ENCODE measurements at regions not wholly inside any gene's neighbourhood (a gene's known extent, or its start where the extent isn't known, plus 50 kb on each side); places are given as distances from the start of the nearest gene placed in this dataset.

GRCh38 chr1:244970744-244971551 lies 106.6 kb upstream of the HNRNPU start:
- Histone ChIP-seq H3K27me3 (ENCODE audit: insufficient read depth, low read depth) (no peaks in the 10 kb centered on the region), H3K4me1 (ENCODE audit: low read depth, poor library complexity, severe bottlenecking) (peaks cover 16% of the 10 kb centered on the region), H2AFZ (ENCODE audit: low read depth) (peak overlapping the region; percentile 52), H3K9ac (peak overlapping the region; percentile 99), H3K79me2 (ENCODE audit: insufficient read depth, low read depth) (peaks cover 13% of the 10 kb centered on the region; the same call in 1 of the 2 replicates), H3K4me2 (peak overlapping the region; percentile 73), H3K4me3 (IDR thresholded peaks at IDR 0.05; ENCODE audit: insufficient read depth, low read depth, low read length) (peak overlapping the region; percentile 52), H3K36me3 (ENCODE audit: insufficient read depth) (no peaks in the 10 kb centered on the region), H3K27ac (peak overlapping the region; percentile 100), H4K20me1 (ENCODE audit: insufficient read depth) (no peaks in the 10 kb centered on the region)
- peak; percentile 63 for TF ChIP-seq CTCF (conservative IDR thresholded peaks at IDR 0.05; ENCODE audit: low read depth, low read length)

- no peaks in the 10 kb centered on the region for H3K36me3 ChIP-seq (ENCODE audit: insufficient read depth)
- peaks cover 16% of the 10 kb centered on the region for H3K4me1 ChIP-seq (ENCODE audit: low read depth, poor library complexity, severe bottlenecking)
- peaks cover 13% of the 10 kb centered on the region; the same call in 1 of the 2 replicates for H3K79me2 ChIP-seq (ENCODE audit: insufficient read depth, low read depth)
- no peaks in the 10 kb centered on the region for H4K20me1 ChIP-seq (ENCODE audit: insufficient read depth)
- peak overlapping the region; percentile 100 for H3K27ac ChIP-seq
- H2AFZ ChIP-seq (ENCODE audit: low read depth): peak overlapping the region; percentile 94
- no peak for TF ChIP-seq CTCF (conservative IDR thresholded peaks at IDR 0.05; ENCODE audit: low read depth, low read length)
- no peaks in the 10 kb centered on the region for H3K27me3 ChIP-seq (ENCODE audit: insufficient read depth, low read depth)
- peak overlapping the region; percentile 99 for H3K9ac ChIP-seq
- no peak overlapping the region for H3K4me3 ChIP-seq (IDR thresholded peaks at IDR 0.05; ENCODE audit: insufficient read depth, low read depth, low read length)
- H3K4me2 ChIP-seq: peak overlapping the region; percentile 67; the same call in 1 of the 2 replicates
Measured at GRCh38 chr1:244970236-244970743, 105.9 kb upstream of the HNRNPU start.

GRCh38 chr1:244969355-244970235 lies 105.3 kb upstream of the HNRNPU start:
- H3K79me2 ChIP-seq (ENCODE audit: insufficient read depth, low read depth): peaks cover 13% of the 10 kb centered on the region; the same call in 1 of the 2 replicates
- H3K4me2 ChIP-seq: peak overlapping the region; percentile 67
- H2AFZ ChIP-seq (ENCODE audit: low read depth): peak overlapping the region; percentile 94
- H3K4me3 ChIP-seq (IDR thresholded peaks at IDR 0.05; ENCODE audit: insufficient read depth, low read depth, low read length): peak overlapping the region; percentile 94
- H4K20me1 ChIP-seq (ENCODE audit: insufficient read depth): no peaks in the 10 kb centered on the region
- H3K27me3 ChIP-seq (ENCODE audit: insufficient read depth, low read depth): no peaks in the 10 kb centered on the region
- H3K36me3 ChIP-seq (ENCODE audit: insufficient read depth): no peaks in the 10 kb centered on the region
- TF ChIP-seq CTCF (conservative IDR thresholded peaks at IDR 0.05; ENCODE audit: low read depth, low read length): no peak
- peak overlapping the region; percentile 100 for H3K27ac ChIP-seq
- peaks cover 16% of the 10 kb centered on the region for H3K4me1 ChIP-seq (ENCODE audit: low read depth, poor library complexity, severe bottlenecking)
- peak overlapping the region; percentile 99 for H3K9ac ChIP-seq

GRCh38 chr1:244968881-244969280 lies 104.5 kb upstream of the HNRNPU start:
- TF ChIP-seq CTCF (conservative IDR thresholded peaks at IDR 0.05; ENCODE audit: low read depth, low read length): no peak
- no peak overlapping the region for H3K4me3 ChIP-seq (IDR thresholded peaks at IDR 0.05; ENCODE audit: insufficient read depth, low read depth, low read length)
- H3K4me2 ChIP-seq: peak overlapping the region; percentile 67
- H3K79me2 ChIP-seq (ENCODE audit: insufficient read depth, low read depth): peaks cover 13% of the 10 kb centered on the region; the same call in 1 of the 2 replicates
- peak overlapping the region; percentile 94 for H2AFZ ChIP-seq (ENCODE audit: low read depth)
- H3K27me3 ChIP-seq (ENCODE audit: insufficient read depth, low read depth): no peaks in the 10 kb centered on the region
- H4K20me1 ChIP-seq (ENCODE audit: insufficient read depth): no peaks in the 10 kb centered on the region
- peak overlapping the region; percentile 100 for H3K27ac ChIP-seq
- peak overlapping the region; percentile 99 for H3K9ac ChIP-seq
- no peaks in the 10 kb centered on the region for H3K36me3 ChIP-seq (ENCODE audit: insufficient read depth)
- peaks cover 16% of the 10 kb centered on the region for H3K4me1 ChIP-seq (ENCODE audit: low read depth, poor library complexity, severe bottlenecking)

Measured in KMS-11 (cell line).